Keratinocyte (primary cell): ENCODE measurements at regions not wholly inside any gene's neighbourhood (a gene's known extent, or its start where the extent isn't known, plus 50 kb on each side); places are given as distances from the start of the nearest gene placed in this dataset.

ENCODE experiments used
- DNase-seq: peaks from one replicate; pipeline ENCODE4 v3.0.0-alpha.2; 2011; ENCODE audit warnings: low read depth, missing footprints, low spot score
- FAIRE-seq: peaks from 2 replicates; lab custom pipeline; 2011; peaks lifted over from hg19 to GRCh38; lab: Jason Lieb, UNC
- H2AFZ ChIP-seq: 2 replicates; pipeline ENCODE4 v1.6.0; 2012; ENCODE audit warnings: low read length, control low read depth, inconsistent platforms; ENCODE audit not compliant: control insufficient read depth
- H3K27ac ChIP-seq: 2 replicates; pipeline ENCODE4 v1.5.1; 2011; ENCODE audit warnings: low read length; ENCODE audit not compliant: control insufficient read depth, insufficient read depth
- H3K27me3 ChIP-seq: 3 replicates; pipeline ENCODE4 v1.6.0; 2011; ENCODE audit warnings: low read length; ENCODE audit not compliant: control insufficient read depth, insufficient read depth; ENCODE audit errors: extremely low read depth
- H3K36me3 ChIP-seq, 2 experiments: 2 replicates in 1 of 2; 3 replicates in 1 of 2; pipeline ENCODE4 v1.5.1; 2011; ENCODE audit warnings: low read length in 2 of 2, mild to moderate bottlenecking in 1 of 2; ENCODE audit not compliant: control insufficient read depth in 2 of 2, insufficient read depth in 2 of 2; ENCODE audit errors: extremely low read depth in 1 of 2
- H3K4me1 ChIP-seq: 3 replicates; pipeline ENCODE4 v1.5.1; 2011; ENCODE audit warnings: low read length; ENCODE audit not compliant: control insufficient read depth, insufficient read depth; ENCODE audit errors: extremely low read depth
- H3K4me2 ChIP-seq: 3 replicates; pipeline ENCODE4 v1.6.0; 2011; ENCODE audit warnings: low read depth, low read length; ENCODE audit not compliant: control insufficient read depth, insufficient read depth; ENCODE audit errors: extremely low read depth
- H3K4me3 ChIP-seq, 3 experiments: fragments of 200-600 bp in 1 of 3; sonication (generic) in 1 of 3; 2 replicates in 2 of 3; 3 replicates in 1 of 3; pipeline ENCODE4 v1.5.1; 2011 to 2016; ENCODE audit warnings: low read length in 3 of 3, mild to moderate bottlenecking in 3 of 3, control low read depth in 2 of 3, inconsistent platforms in 1 of 3, low read depth in 1 of 3, mixed read lengths in 1 of 3, mixed run types in 1 of 3, moderate library complexity in 1 of 3; ENCODE audit not compliant: control insufficient read depth in 2 of 3, insufficient read depth in 2 of 3; ENCODE audit errors: extremely low read depth in 1 of 3
- H3K79me2 ChIP-seq: 2 replicates; pipeline ENCODE4 v1.6.0; 2012; ENCODE audit warnings: low read length; ENCODE audit not compliant: control insufficient read depth, insufficient read depth
- H3K9ac ChIP-seq: 3 replicates; pipeline ENCODE4 v1.6.0; 2011; ENCODE audit warnings: low read length; ENCODE audit not compliant: control insufficient read depth, insufficient read depth; ENCODE audit errors: extremely low read depth
- H3K9me1 ChIP-seq: 3 replicates; pipeline ENCODE4 v1.6.0; 2011; ENCODE audit warnings: low read length; ENCODE audit not compliant: control insufficient read depth, insufficient read depth; ENCODE audit errors: extremely low read depth
- H3K9me3 ChIP-seq: 2 replicates; pipeline ENCODE4 v1.5.1; 2012; ENCODE audit warnings: low read depth, low read length; ENCODE audit not compliant: control insufficient read depth
- H4K20me1 ChIP-seq: 3 replicates; pipeline ENCODE4 v1.6.0; 2011; ENCODE audit warnings: low read length; ENCODE audit not compliant: control insufficient read depth, insufficient read depth; ENCODE audit errors: extremely low read depth
- CTCF ChIP-seq, 3 experiments: IDR thresholded peaks in 1 of 3; conservative IDR thresholded peaks in 1 of 3; optimal IDR thresholded peaks in 1 of 3; 2 replicates in 2 of 3; 3 replicates in 1 of 3; pipeline versions ENCODE3 to v1.5.1; 2011; ENCODE audit warnings: low read length in 3 of 3, mild to moderate bottlenecking in 3 of 3, moderate library complexity in 2 of 3, control low read depth in 1 of 3, inconsistent platforms in 1 of 3; ENCODE audit not compliant: insufficient read depth in 2 of 3; ENCODE audit errors: extremely low read depth in 1 of 3
- EZH2 ChIP-seq: IDR thresholded peaks from one replicate; pipeline ENCODE4 v1.6.1; 2012; ENCODE audit warnings: inconsistent platforms, mild to moderate bottlenecking, low read length, moderate library complexity
- dilution Hi-C: fragments of 300-500 bp; cut with MboI; formaldehyde crosslinking; loops from one replicate; pipeline ENCODE4 v1.7.0; 2020; ENCODE audit warnings: low sequenced_read_pairs; ENCODE audit not compliant: extremely low pct_ligation_motif_present

GRCh38 chr20:16639027-16639941 lies 66.0 kb upstream of the KIF16B start:
- no peak for DNase-seq
- H2AFZ ChIP-seq: no peak overlapping the region
- H3K79me2 ChIP-seq: no peaks in the 10 kb centered on the region
- no peaks in the 10 kb centered on the region for H3K36me3 ChIP-seq
- H3K27ac ChIP-seq: no peak overlapping the region
- no peak overlapping the region for H3K9ac ChIP-seq
- no peaks in the 10 kb centered on the region for H4K20me1 ChIP-seq
- H3K4me2 ChIP-seq: no peak overlapping the region
- no peaks in the 10 kb centered on the region for H3K9me3 ChIP-seq
- FAIRE-seq: no peak
- no peaks in the 10 kb centered on the region for H3K27me3 ChIP-seq
- dilution Hi-C loops: no loop called here
- H3K4me3 ChIP-seq: no peak overlapping the region
- no peaks in the 10 kb centered on the region for H3K4me1 ChIP-seq
- no peak for TF ChIP-seq EZH2
- no peak for TF ChIP-seq CTCF (optimal IDR thresholded peaks at IDR 0.05 in 1 of 3, IDR thresholded peaks at IDR 0.05 in 1 of 3, conservative IDR thresholded peaks at IDR 0.05 in 1 of 3; ENCODE audit: extremely low read depth in 1 of 3, insufficient read depth in 2 of 3, low read length in 3 of 3)
- no peaks in the 10 kb centered on the region for H3K9me1 ChIP-seq

GRCh38 chr20:16637797-16638196 lies 64.5 kb upstream of the KIF16B start:
- H3K36me3 ChIP-seq: no peaks in the 10 kb centered on the region
- no peak overlapping the region for H2AFZ ChIP-seq
- no peak for TF ChIP-seq CTCF (optimal IDR thresholded peaks at IDR 0.05 in 1 of 3, IDR thresholded peaks at IDR 0.05 in 1 of 3, conservative IDR thresholded peaks at IDR 0.05 in 1 of 3; ENCODE audit: extremely low read depth in 1 of 3, insufficient read depth in 2 of 3, low read length in 3 of 3)
- no peak for TF ChIP-seq EZH2
- no peak overlapping the region for H3K4me3 ChIP-seq
- H3K9me3 ChIP-seq: no peaks in the 10 kb centered on the region
- no peak overlapping the region for H3K9ac ChIP-seq
- no peaks in the 10 kb centered on the region for H3K79me2 ChIP-seq
- H3K9me1 ChIP-seq: no peaks in the 10 kb centered on the region
- H3K27me3 ChIP-seq: no peaks in the 10 kb centered on the region
- FAIRE-seq: no peak
- no peaks in the 10 kb centered on the region for H3K4me1 ChIP-seq
- dilution Hi-C loops: no loop called here
- no peak overlapping the region for H3K27ac ChIP-seq
- no peak for DNase-seq
- H4K20me1 ChIP-seq: no peaks in the 10 kb centered on the region
- no peak overlapping the region for H3K4me2 ChIP-seq
